ENCODE measurements at regions not wholly inside any gene's neighbourhood (a gene's known extent, or its start where the extent isn't known, plus 50 kb on each side); places are given as distances from the start of the nearest gene placed in this dataset.

DNA sequence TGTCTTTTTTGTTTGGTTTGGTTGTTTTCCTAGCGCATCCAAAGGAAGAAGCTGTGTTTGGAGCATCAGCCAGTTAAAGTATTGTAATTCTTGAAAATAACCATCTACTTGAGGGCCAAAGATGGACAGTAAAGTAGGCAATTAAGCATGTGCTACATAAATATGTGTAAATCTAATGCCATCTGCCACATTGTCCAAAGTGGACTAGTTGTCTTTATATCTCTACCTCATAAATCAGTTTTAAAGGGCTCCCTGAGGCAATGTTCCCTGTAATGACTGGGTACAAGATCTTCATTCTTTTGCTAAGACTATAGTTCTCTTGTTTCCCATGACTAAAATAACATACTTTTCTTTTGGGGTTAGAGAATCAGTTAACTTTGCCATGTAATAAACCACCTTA lies 460.0 kb upstream of the RARB start:
- TF ChIP-seq, protein P1, sequence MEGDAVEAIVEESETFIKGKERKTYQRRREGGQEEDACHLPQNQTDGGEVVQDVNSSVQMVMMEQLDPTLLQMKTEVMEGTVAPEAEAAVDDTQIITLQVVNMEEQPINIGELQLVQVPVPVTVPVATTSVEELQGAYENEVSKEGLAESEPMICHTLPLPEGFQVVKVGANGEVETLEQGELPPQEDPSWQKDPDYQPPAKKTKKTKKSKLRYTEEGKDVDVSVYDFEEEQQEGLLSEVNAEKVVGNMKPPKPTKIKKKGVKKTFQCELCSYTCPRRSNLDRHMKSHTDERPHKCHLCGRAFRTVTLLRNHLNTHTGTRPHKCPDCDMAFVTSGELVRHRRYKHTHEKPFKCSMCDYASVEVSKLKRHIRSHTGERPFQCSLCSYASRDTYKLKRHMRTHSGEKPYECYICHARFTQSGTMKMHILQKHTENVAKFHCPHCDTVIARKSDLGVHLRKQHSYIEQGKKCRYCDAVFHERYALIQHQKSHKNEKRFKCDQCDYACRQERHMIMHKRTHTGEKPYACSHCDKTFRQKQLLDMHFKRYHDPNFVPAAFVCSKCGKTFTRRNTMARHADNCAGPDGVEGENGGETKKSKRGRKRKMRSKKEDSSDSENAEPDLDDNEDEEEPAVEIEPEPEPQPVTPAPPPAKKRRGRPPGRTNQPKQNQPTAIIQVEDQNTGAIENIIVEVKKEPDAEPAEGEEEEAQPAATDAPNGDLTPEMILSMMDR (IDR thresholded peaks at IDR 0.05; ENCODE audit: low read length) = no peak
- no peak for TF ChIP-seq EZH2 (optimal IDR thresholded peaks at IDR 0.05; ENCODE audit: low read depth, low read length)
